ENCODE measurements at regions not wholly inside any gene's neighbourhood (a gene's known extent, or its start where the extent isn't known, plus 50 kb on each side); places are given as distances from the start of the nearest gene placed in this dataset.

GRCh38 chr9:87195306-87195705 is 248.0 kb upstream of the GAS1 start:
- no TSS peak for BruUV-seq (replicated peaks)
- no peak overlapping the region for H3K4me2 ChIP-seq

GRCh38 chr9:87197349-87198130 is 250.2 kb upstream of the GAS1 start:
- DNase-seq, result no peak
- intact Hi-C loops (cut with micrococcal nuclease; ENCODE audit: unreplicated experiment), result no loop called here
- Histone ChIP-seq H3K36me3 (ENCODE audit: low read depth) (no peaks in the 10 kb centered on the region), H3K4me2 (peak overlapping the region; percentile 44), H3K9me3 (ENCODE audit: insufficient read depth, low read depth) (no peaks in the 10 kb centered on the region), H3K79me2 (ENCODE audit: low read depth) (no peaks in the 10 kb centered on the region), H3F3A (ENCODE audit: insufficient read depth, low read depth) (no peaks in the 10 kb centered on the region), H3K27ac (no peak overlapping the region), H2AFZ (no peak overlapping the region), H4K20me1 (ENCODE audit: insufficient read depth) (no peaks in the 10 kb centered on the region), H3K27me3 (ENCODE audit: insufficient read depth, low read depth) (no peaks in the 10 kb centered on the region), H3K9me2 (ENCODE audit: insufficient read depth) (no peaks in the 10 kb centered on the region), H3K4me3 (no peak overlapping the region), H3K4me1 (replicated peaks; ENCODE audit: insufficient read depth) (peaks cover 17% of the 10 kb centered on the region; the same call in 1 of the 2 replicates)
- TF ChIP-seq CTCF (conservative IDR thresholded peaks at IDR 0.05) (no peak), EZH2 (IDR thresholded peaks at IDR 0.05; ENCODE audit: low read depth) (no peak)
- POLR2A ChIA-PET (ENCODE audit: unreplicated experiment), result no interaction called here
- no TSS peak for BruUV-seq (replicated peaks)
- CTCF ChIA-PET, result no interaction called here

More at GRCh38 chr9:87195306-87195705, 248.0 kb upstream of the GAS1 start:
- CTCF ChIA-PET, result no interaction called here
- peaks cover 17% of the 10 kb centered on the region; the same call in 1 of the 2 replicates for H3K4me1 ChIP-seq (replicated peaks; ENCODE audit: insufficient read depth)
- no peaks in the 10 kb centered on the region for H3K27me3 ChIP-seq (ENCODE audit: insufficient read depth, low read depth)
- TF ChIP-seq CTCF (conservative IDR thresholded peaks at IDR 0.05) (no peak), EZH2 (IDR thresholded peaks at IDR 0.05; ENCODE audit: low read depth) (no peak)
- intact Hi-C loops (cut with micrococcal nuclease; ENCODE audit: unreplicated experiment), result no loop called here
- no peaks in the 10 kb centered on the region for H3F3A ChIP-seq (ENCODE audit: insufficient read depth, low read depth)
- no peak overlapping the region for H3K27ac ChIP-seq
- H2AFZ ChIP-seq, result no peak overlapping the region
- H3K79me2 ChIP-seq (ENCODE audit: low read depth), result no peaks in the 10 kb centered on the region
- H3K36me3 ChIP-seq (ENCODE audit: low read depth), result no peaks in the 10 kb centered on the region
- no peak overlapping the region for H3K4me3 ChIP-seq
- no peak for DNase-seq
- no peaks in the 10 kb centered on the region for H3K9me3 ChIP-seq (ENCODE audit: insufficient read depth, low read depth)
- no peaks in the 10 kb centered on the region for H3K9me2 ChIP-seq (ENCODE audit: insufficient read depth)
- POLR2A ChIA-PET (ENCODE audit: unreplicated experiment), result no interaction called here
- H4K20me1 ChIP-seq (ENCODE audit: insufficient read depth), result no peaks in the 10 kb centered on the region

GRCh38 chr9:87198716-87199115 is 251.4 kb upstream of the GAS1 start:
- no TSS peak for BruUV-seq (replicated peaks)
- Histone ChIP-seq H3K27me3 (ENCODE audit: insufficient read depth, low read depth) (no peaks in the 10 kb centered on the region), H3F3A (ENCODE audit: insufficient read depth, low read depth) (no peaks in the 10 kb centered on the region), H3K27ac (no peak overlapping the region), H3K36me3 (ENCODE audit: low read depth) (no peaks in the 10 kb centered on the region), H3K4me1 (replicated peaks; ENCODE audit: insufficient read depth) (peaks cover 17% of the 10 kb centered on the region; the same call in 1 of the 2 replicates), H3K4me3 (no peak overlapping the region), H3K4me2 (no peak overlapping the region), H4K20me1 (ENCODE audit: insufficient read depth) (no peaks in the 10 kb centered on the region), H3K79me2 (ENCODE audit: low read depth) (no peaks in the 10 kb centered on the region), H3K9me3 (ENCODE audit: insufficient read depth, low read depth) (no peaks in the 10 kb centered on the region), H2AFZ (no peak overlapping the region), H3K9me2 (ENCODE audit: insufficient read depth) (no peaks in the 10 kb centered on the region)
- ChIA-PET CTCF (no interaction called here), POLR2A (ENCODE audit: unreplicated experiment) (no interaction called here)
- intact Hi-C loops (cut with micrococcal nuclease; ENCODE audit: unreplicated experiment), result no loop called here
- TF ChIP-seq CTCF (conservative IDR thresholded peaks at IDR 0.05) (no peak), EZH2 (IDR thresholded peaks at IDR 0.05; ENCODE audit: low read depth) (no peak)
- no peak for DNase-seq
